Thyroid gland (tissue), 4 donors: ENCODE measurements at regions not wholly inside any gene's neighbourhood (a gene's known extent, or its start where the extent isn't known, plus 50 kb on each side); places are given as distances from the start of the nearest gene placed in this dataset.

Experiments used
- DNase-seq, 2 donors: peaks; one replicate each; pipeline ENCODE4 v3.0.0-alpha.2; 2019
- H3K27ac ChIP-seq, 3 donors: fragments of 200-600 bp; sonication (generic); 1 replicate in 2 of 3; 2 replicates in 1 of 3; pipeline ENCODE4 v1.5.1; 2016 to 2019; ENCODE audit warnings: mild to moderate bottlenecking in 1 of 3, moderate library complexity in 1 of 3
- H3K27me3 ChIP-seq: fragments of 200-600 bp; sonication (generic); one replicate; pipeline ENCODE4 v1.5.1; 2019
- H3K36me3 ChIP-seq, 2 donors: fragments of 200-600 bp; sonication (generic); one replicate each; pipeline ENCODE4 v1.5.1; 2016 to 2019
- H3K4me1 ChIP-seq, 2 donors: fragments of 200-600 bp; sonication (generic); one replicate each; pipeline ENCODE4 v1.5.1; 2017 to 2019
- H3K4me3 ChIP-seq, 3 donors: fragments of 200-600 bp; sonication (generic); replicated peaks in 1 of 3; 1 replicate in 2 of 3; 2 replicates in 1 of 3; pipeline ENCODE4 v1.5.1; 2016; ENCODE audit warnings: mild to moderate bottlenecking in 1 of 3
- H3K9me3 ChIP-seq: fragments of 200-600 bp; sonication (generic); one replicate; pipeline ENCODE4 v1.5.1; 2017
- POLR2A ChIP-seq, 2 donors: fragments of 450-650 bp; IDR thresholded peaks; one replicate each; pipeline ENCODE4 v1.6.1; 2017; ENCODE audit warnings: antibody characterized with exemption in 2 of 2, mild to moderate bottlenecking in 2 of 2, moderate library complexity in 1 of 2
- WGBS, 2 donors: methylation state at CpG; one replicate each; pipeline ENCODE4 v1.1.5; 2017; 5-methylcytosine and 5-hydroxymethylcytosine counted together
- intact Hi-C: fragments of 100-400 bp; cut with DNase I; formaldehyde crosslinking; loops from one replicate; pipeline ENCODE4 v1.15.1; 2023
- TF ChIP-seq, protein P1 (sequence below), 6 experiments: fragments of 200-600 bp in 3 of 6; fragments of 450-650 bp in 3 of 6; sonication (generic) in 3 of 6; IDR thresholded peaks; one replicate each; pipeline ENCODE4 v1.5.1; 2016 to 2019; ENCODE audit warnings: antibody characterized with exemption in 6 of 6, mild to moderate bottlenecking in 2 of 6, inconsistent platforms in 1 of 6, moderate library complexity in 1 of 6

DNA sequence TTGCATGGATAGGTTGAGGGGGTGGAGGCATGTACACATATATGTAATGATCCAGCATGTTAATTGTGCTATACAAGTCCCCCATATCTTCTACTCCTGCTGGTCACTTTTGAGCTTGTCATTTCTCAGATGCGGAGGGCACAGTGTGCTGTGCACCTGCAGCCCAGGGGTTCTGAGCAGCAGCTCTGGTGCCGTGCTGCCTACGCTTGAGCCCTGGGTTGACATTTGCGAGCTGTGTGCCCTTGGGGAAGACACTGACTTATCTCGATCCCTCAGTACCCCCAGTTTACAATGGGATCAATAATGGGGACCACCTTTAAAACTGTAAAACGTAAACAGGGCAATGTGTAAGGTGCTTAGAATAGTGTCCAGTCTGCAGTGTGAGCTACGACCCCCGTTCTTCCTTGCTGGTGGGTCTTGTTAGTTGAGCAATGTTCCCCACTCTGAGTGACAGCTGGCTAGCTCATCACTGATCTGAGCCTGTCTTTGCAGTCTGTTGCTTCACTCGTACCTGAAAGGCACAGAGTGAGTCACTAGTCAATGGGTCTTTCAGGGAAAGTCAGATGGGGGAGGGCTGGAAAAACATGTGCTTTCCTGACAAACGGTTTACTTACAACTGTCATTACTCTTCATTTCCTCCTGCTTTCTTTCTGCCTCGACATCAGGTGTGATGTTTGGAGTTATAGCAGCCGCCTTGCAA lies 91.7 kb downstream of the SLC2A10 start:
- H3K4me3 ChIP-seq = no peak overlapping the region
- no peaks in the 10 kb centered on the region for H3K4me1 ChIP-seq
- TF ChIP-seq POLR2A (IDR thresholded peaks at IDR 0.05) = no peak
- TF ChIP-seq, protein P1, sequence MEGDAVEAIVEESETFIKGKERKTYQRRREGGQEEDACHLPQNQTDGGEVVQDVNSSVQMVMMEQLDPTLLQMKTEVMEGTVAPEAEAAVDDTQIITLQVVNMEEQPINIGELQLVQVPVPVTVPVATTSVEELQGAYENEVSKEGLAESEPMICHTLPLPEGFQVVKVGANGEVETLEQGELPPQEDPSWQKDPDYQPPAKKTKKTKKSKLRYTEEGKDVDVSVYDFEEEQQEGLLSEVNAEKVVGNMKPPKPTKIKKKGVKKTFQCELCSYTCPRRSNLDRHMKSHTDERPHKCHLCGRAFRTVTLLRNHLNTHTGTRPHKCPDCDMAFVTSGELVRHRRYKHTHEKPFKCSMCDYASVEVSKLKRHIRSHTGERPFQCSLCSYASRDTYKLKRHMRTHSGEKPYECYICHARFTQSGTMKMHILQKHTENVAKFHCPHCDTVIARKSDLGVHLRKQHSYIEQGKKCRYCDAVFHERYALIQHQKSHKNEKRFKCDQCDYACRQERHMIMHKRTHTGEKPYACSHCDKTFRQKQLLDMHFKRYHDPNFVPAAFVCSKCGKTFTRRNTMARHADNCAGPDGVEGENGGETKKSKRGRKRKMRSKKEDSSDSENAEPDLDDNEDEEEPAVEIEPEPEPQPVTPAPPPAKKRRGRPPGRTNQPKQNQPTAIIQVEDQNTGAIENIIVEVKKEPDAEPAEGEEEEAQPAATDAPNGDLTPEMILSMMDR (IDR thresholded peaks at IDR 0.05) = no peak
- H3K27me3 ChIP-seq = no peaks in the 10 kb centered on the region
- 80 to 85% methylated on average over 10 to 12 of the region's 12 CpGs for WGBS, 2 donors
- H3K36me3 ChIP-seq = no peaks in the 10 kb centered on the region
- no peak for DNase-seq
- H3K27ac ChIP-seq = no peak overlapping the region
- no peaks in the 10 kb centered on the region for H3K9me3 ChIP-seq
- intact Hi-C loops = no loop called here

DNA sequence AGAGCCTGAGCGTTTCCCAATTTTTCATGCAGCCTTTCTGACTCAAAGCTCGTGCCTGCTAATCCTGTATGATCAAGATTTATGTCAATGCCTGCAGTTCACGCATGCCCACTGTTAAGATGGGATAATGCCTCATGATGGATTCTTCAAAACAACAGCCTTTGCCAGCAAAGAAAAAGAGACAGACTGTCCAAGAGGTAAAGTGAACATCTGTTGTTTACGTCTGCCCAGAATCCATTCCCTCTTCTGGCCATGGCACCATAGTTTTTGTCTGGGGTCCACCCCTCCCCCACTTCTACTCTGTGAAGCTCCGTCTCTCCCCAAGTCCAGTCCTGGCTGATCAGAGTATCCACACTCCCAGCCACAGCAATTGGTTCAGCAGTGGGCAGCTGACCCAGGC lies 91.9 kb upstream of the EYA2 start:
- DNase-seq = no peak
- H3K4me3 ChIP-seq = no peak overlapping the region
- WGBS, 2 donors = 82 to 90% methylated on average over 5 of the region's 5 CpGs
- no peaks in the 10 kb centered on the region for H3K9me3 ChIP-seq
- no peaks in the 10 kb centered on the region for H3K27me3 ChIP-seq
- no peaks in the 10 kb centered on the region for H3K36me3 ChIP-seq
- no peaks in the 10 kb centered on the region for H3K4me1 ChIP-seq
- no peak overlapping the region for H3K27ac ChIP-seq
- TF ChIP-seq, protein P1 (IDR thresholded peaks at IDR 0.05) = no peak
- TF ChIP-seq POLR2A (IDR thresholded peaks at IDR 0.05) = no peak
- intact Hi-C loops = no loop called here

DNA sequence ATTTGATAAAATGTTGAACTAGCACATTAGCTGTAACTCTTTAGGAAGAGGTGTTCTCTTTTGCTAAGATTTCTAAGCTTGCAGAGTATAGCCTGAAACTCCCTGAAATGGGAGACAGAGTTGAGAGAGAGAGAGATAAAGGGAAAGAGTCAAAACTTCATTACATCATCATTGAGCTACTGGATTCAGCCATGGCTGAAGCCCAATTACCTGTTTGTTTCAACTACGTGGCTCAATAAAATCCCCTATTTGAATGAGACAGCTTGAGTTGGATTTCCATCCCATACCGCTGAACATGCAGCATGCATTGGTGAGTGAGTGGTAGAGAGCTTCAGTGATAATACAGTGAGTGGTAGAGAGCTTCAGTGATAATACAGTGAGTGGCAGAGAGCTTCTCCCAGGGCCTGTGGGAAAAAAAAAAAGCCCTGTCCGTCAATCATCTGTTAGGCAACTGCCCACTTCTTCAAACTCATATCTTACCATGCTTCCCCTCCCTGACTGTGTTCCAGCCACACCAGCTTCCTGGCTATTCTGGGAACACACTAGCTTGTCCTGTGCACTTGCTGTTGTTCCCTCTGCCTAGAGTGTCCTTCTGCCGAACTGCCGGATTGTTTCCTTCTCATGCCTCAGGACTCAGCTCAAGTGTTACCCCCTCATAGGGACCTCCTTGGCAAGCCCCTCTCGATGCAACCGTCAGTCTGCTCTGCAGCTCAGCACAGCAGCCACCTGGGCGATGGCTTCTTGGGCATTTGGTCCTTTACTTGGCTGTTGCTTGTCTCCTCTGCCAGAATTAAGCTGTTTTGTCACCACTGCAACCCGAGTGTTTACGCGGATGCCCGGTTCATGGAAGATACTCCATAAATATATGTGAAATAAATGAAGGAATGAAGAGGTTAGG lies 91.3 kb upstream of the EYA2 start:
- no peak overlapping the region for H3K4me3 ChIP-seq
- no peak for TF ChIP-seq POLR2A (IDR thresholded peaks at IDR 0.05)
- TF ChIP-seq, protein P1 (IDR thresholded peaks at IDR 0.05) = no peak
- no peaks in the 10 kb centered on the region for H3K36me3 ChIP-seq
- intact Hi-C loops = no loop called here
- DNase-seq = peak; percentile 9 to 30
- no peaks in the 10 kb centered on the region for H3K27me3 ChIP-seq
- no peaks in the 10 kb centered on the region for H3K9me3 ChIP-seq
- no peaks in the 10 kb centered on the region for H3K4me1 ChIP-seq
- 51 to 69% methylated on average over 12 of the region's 12 CpGs for WGBS, 2 donors
- no peak overlapping the region for H3K27ac ChIP-seq

DNA sequence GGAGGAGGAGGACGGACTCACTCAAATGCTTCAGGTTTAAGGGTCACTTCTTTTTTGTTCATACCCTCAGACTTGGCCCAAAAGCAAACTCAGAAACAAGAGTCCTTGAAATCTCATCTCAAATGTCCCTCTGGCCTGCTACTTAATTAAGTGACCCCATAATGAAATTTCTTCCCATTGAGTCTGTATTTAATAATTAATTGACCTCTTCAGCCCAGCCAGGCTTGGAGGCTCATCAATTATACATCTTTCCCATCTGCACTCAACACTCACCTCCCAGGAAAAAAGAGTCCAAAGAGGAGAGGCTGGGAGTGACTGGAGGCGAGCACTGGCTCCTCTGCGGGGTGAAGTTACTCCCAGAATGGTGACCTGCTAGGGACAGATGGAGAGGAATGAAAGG lies 90.5 kb upstream of the EYA2 start:
- H3K36me3 ChIP-seq = no peaks in the 10 kb centered on the region
- no peak for DNase-seq
- TF ChIP-seq, protein P1 (IDR thresholded peaks at IDR 0.05) = no peak
- TF ChIP-seq POLR2A (IDR thresholded peaks at IDR 0.05) = no peak
- H3K27me3 ChIP-seq = no peaks in the 10 kb centered on the region
- no peaks in the 10 kb centered on the region for H3K4me1 ChIP-seq
- H3K9me3 ChIP-seq = no peaks in the 10 kb centered on the region
- WGBS, 2 donors = 68 to 79% methylated on average over 3 of the region's 3 CpGs
- H3K4me3 ChIP-seq = no peak overlapping the region
- intact Hi-C loops = no loop called here
- H3K27ac ChIP-seq = no peak overlapping the region

DNA sequence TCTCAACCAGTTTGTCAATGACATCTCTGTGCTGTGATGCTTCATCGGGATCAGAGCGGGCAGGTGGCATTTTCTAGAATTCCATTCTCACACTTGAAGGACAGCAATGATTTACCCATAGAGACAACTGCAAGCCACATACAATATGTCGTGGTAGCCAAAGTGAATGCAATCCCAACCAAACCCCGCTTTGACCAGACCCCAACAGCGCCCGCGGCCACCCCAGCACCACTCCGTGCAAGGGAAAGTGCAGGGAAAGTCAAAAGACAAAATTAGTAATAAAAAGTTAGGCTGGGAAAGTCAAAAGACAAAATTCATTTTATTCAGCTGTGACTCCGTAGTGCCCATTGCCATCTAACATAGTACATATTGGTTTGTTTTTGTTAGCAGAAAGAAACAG lies 88.8 kb upstream of the EYA2 start:
- TF ChIP-seq, protein P1 (IDR thresholded peaks at IDR 0.05) = no peak
- no peak for TF ChIP-seq POLR2A (IDR thresholded peaks at IDR 0.05)
- Histone ChIP-seq H3K36me3 (no peaks in the 10 kb centered on the region), H3K9me3 (no peaks in the 10 kb centered on the region), H3K27me3 (no peaks in the 10 kb centered on the region), H3K27ac (no peak overlapping the region), H3K4me3 (no peak overlapping the region), H3K4me1 (no peaks in the 10 kb centered on the region)
- WGBS, 2 donors = 94 to 95% methylated on average over 9 of the region's 9 CpGs
- intact Hi-C loops = no loop called here
- DNase-seq = no peak
